Activated T-cell treated with anti-CD3 and anti-CD28 coated beads for 24 hours (primary cell): ENCODE measurements at regions not wholly inside any gene's neighbourhood (a gene's known extent, or its start where the extent isn't known, plus 50 kb on each side); places are given as distances from the start of the nearest gene placed in this dataset.

ENCODE experiments used
- DNase-seq: peaks from one replicate; pipeline ENCODE4 v3.0.0-alpha.2; 2020; ENCODE audit warnings: low read depth

GRCh38 chr13:31929031-31929770, 102.4 kb upstream of the FRY start:
- no peak for DNase-seq

- no peak for DNase-seq
Measured at GRCh38 chr13:31930490-31930889, 101.1 kb upstream of the FRY start.

- DNase-seq: no peak
Measured at GRCh38 chr13:31930901-31931522, 100.6 kb upstream of the FRY start.

GRCh38 chr13:31937436-31937835, 94.1 kb upstream of the FRY start:
- DNase-seq: no peak

- DNase-seq: no peak
Measured at GRCh38 chr13:31940076-31940475, 91.5 kb upstream of the FRY start.

GRCh38 chr13:31943591-31943990, 88.0 kb upstream of the FRY start:
- no peak for DNase-seq

GRCh38 chr13:31944262-31945160, 87.1 kb upstream of the FRY start:
- DNase-seq: no peak

GRCh38 chr13:31945202-31945961, 86.2 kb upstream of the FRY start:
- DNase-seq: no peak

- DNase-seq: no peak
Measured at GRCh38 chr13:31946091-31946770, 85.3 kb upstream of the FRY start.

GRCh38 chr13:31947105-31947504, 84.5 kb upstream of the FRY start:
- DNase-seq: no peak

- DNase-seq: no peak
Measured at GRCh38 chr13:31947506-31947905, 84.1 kb upstream of the FRY start.

GRCh38 chr13:31949486-31949885, 82.1 kb upstream of the FRY start:
- DNase-seq: no peak

- DNase-seq: no peak
Measured at GRCh38 chr13:31950111-31950815, 81.3 kb upstream of the FRY start.

- no peak for DNase-seq
Measured at GRCh38 chr13:31951215-31951678, 80.3 kb upstream of the FRY start.

- DNase-seq: no peak
Measured at GRCh38 chr13:31952641-31953380, 78.8 kb upstream of the FRY start.

- no peak for DNase-seq
Measured at GRCh38 chr13:31955101-31955500, 76.5 kb upstream of the FRY start.

GRCh38 chr13:31955741-31956140, 75.8 kb upstream of the FRY start:
- no peak for DNase-seq

GRCh38 chr13:31956980-31957644, 74.5 kb upstream of the FRY start:
- DNase-seq: no peak

GRCh38 chr13:31957772-31958171, 73.8 kb upstream of the FRY start:
- no peak for DNase-seq
